HEK293T (cell line): ENCODE measurements at regions not wholly inside any gene's neighbourhood (a gene's known extent, or its start where the extent isn't known, plus 50 kb on each side); places are given as distances from the start of the nearest gene placed in this dataset.

Source experiments
- ARNT ChIP-seq: fragments of 450-650 bp; IDR thresholded peaks from 2 replicates; pipeline ENCODE4 v1.6.1; 2017; ENCODE audit warnings: mild to moderate bottlenecking
- BHLHE40 ChIP-seq: fragments of 450-650 bp; IDR thresholded peaks from 2 replicates; pipeline ENCODE4 v1.6.1; 2016; ENCODE audit warnings: mild to moderate bottlenecking, moderate library complexity, borderline replicate concordance
- ELF4 ChIP-seq: fragments of 450-650 bp; IDR thresholded peaks from 2 replicates; pipeline ENCODE4 v1.6.1; 2017; ENCODE audit warnings: antibody characterized with exemption
- FOXA1 ChIP-seq: fragments of 450-650 bp; IDR thresholded peaks from 2 replicates; pipeline ENCODE4 v1.6.1; 2016; ENCODE audit warnings: mild to moderate bottlenecking
- FOXK2 ChIP-seq: fragments of 450-650 bp; IDR thresholded peaks from 2 replicates; pipeline ENCODE4 v1.6.1; 2016; ENCODE audit warnings: mild to moderate bottlenecking
- L3MBTL2 ChIP-seq: fragments of 450-650 bp; conservative IDR thresholded peaks from 2 replicates; pipeline ENCODE4 v1.6.1; 2016; ENCODE audit warnings: mild to moderate bottlenecking
- SP1 ChIP-seq: fragments of 450-650 bp; IDR thresholded peaks from 2 replicates; pipeline ENCODE4 v1.6.1; 2017
- TARDBP ChIP-seq: fragments of 450-650 bp; IDR thresholded peaks from 2 replicates; pipeline ENCODE4 v1.6.1; 2016
- TF ChIP-seq, protein P1 (sequence below): fragments of 450-650 bp; IDR thresholded peaks from 2 replicates; pipeline ENCODE4 v1.6.1; 2016

DNA sequence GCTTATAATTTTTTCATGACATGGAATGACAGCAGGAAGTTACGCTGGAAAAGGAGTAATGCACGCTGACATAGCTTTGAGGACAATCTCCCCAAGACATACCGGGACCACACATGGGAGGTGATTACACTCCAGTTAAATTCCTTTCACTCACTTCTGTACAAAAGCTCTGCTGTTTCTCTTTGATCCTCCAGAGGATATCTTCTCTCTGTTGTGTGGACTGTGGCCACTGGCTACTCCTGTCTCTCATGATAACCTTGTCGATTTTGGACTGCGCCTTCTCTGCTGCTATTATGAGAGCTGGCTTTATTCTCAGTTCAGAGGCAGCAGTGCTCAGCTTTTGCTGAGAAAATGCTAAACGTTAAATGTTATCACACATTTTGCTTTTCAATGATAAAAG, 464.6 kb downstream of the FGF9 start:
- TF ChIP-seq TARDBP: no peak
- TF ChIP-seq ARNT: no peak
- no peak for TF ChIP-seq ELF4
- no peak for TF ChIP-seq FOXA1
- no peak for TF ChIP-seq SP1
- TF ChIP-seq BHLHE40: no peak
- TF ChIP-seq L3MBTL2: no peak
- TF ChIP-seq, protein P1, sequence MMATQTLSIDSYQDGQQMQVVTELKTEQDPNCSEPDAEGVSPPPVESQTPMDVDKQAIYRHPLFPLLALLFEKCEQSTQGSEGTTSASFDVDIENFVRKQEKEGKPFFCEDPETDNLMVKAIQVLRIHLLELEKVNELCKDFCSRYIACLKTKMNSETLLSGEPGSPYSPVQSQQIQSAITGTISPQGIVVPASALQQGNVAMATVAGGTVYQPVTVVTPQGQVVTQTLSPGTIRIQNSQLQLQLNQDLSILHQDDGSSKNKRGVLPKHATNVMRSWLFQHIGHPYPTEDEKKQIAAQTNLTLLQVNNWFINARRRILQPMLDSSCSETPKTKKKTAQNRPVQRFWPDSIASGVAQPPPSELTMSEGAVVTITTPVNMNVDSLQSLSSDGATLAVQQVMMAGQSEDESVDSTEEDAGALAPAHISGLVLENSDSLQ: no peak
- no peak for TF ChIP-seq FOXK2
